ENCODE measurements at regions not wholly inside any gene's neighbourhood (a gene's known extent, or its start where the extent isn't known, plus 50 kb on each side); places are given as distances from the start of the nearest gene placed in this dataset.

DNA sequence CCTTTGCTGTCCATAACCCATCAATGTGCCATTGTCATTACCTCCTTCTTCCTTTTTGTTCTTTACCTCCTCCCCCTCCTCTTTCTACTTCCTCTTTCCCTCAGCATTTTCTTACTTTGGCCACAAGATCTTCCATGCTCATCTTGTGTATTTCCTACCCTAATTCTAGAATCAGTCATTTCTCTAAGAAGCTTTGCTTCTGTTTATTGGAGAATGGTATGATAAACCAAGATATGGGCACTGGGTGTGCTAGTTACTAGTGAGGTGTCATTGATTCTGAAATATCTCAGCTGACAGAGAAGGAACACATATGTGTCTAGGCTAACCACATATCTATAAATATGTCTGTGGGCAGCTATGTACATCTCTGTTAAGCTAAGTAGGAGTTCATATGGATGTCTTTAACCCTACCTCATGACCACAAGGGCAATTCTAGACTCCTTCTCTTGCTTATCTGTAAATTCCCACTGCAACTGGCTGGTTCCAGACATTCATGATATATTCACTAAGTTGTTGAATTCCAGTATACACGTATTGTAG is 2051.3 kb upstream of the CDH9 start:
- no TSS peak for BruUV-seq (replicated peaks)
- no peaks in the 10 kb centered on the region for H3K27me3 Mint-ChIP-seq (ENCODE audit: unreplicated experiment)
- TF ChIP-seq CTCF (IDR thresholded peaks at IDR 0.05; ENCODE audit: unreplicated experiment) = no peak
- CTCF ChIA-PET = no interaction called here
- H3K36me3 Mint-ChIP-seq (ENCODE audit: insufficient read depth, unreplicated experiment) = no peaks in the 10 kb centered on the region
- no peak for DNase-seq
- H3K4me3 Mint-ChIP-seq (ENCODE audit: low read depth, unreplicated experiment) = no peak overlapping the region
- no peak overlapping the region for H3K27ac Mint-ChIP-seq (ENCODE audit: unreplicated experiment)
- peaks cover 3% of the 10 kb centered on the region for H3K9me3 Mint-ChIP-seq (ENCODE audit: low read depth, unreplicated experiment)
- intact Hi-C loops (cut with micrococcal nuclease; ENCODE audit: unreplicated experiment) = no loop called here
- H3K4me1 Mint-ChIP-seq (ENCODE audit: low read depth, unreplicated experiment) = peaks cover 23% of the 10 kb centered on the region

GRCh38 chr5:29085142-29085541 is 2046.8 kb upstream of the CDH9 start:
- no peaks in the 10 kb centered on the region for H3K36me3 Mint-ChIP-seq (ENCODE audit: insufficient read depth, unreplicated experiment)
- H3K27me3 Mint-ChIP-seq (ENCODE audit: unreplicated experiment) = no peaks in the 10 kb centered on the region
- peaks cover 5% of the 10 kb centered on the region for H3K9me3 Mint-ChIP-seq (ENCODE audit: low read depth, unreplicated experiment)
- H3K4me3 Mint-ChIP-seq (ENCODE audit: low read depth, unreplicated experiment) = peak overlapping the region; percentile 15
- no peak for DNase-seq
- TF ChIP-seq CTCF (IDR thresholded peaks at IDR 0.05; ENCODE audit: unreplicated experiment) = no peak
- intact Hi-C loops (cut with micrococcal nuclease; ENCODE audit: unreplicated experiment) = no loop called here
- no TSS peak for BruUV-seq (replicated peaks)
- no peak overlapping the region for H3K27ac Mint-ChIP-seq (ENCODE audit: unreplicated experiment)
- CTCF ChIA-PET = no interaction called here
- H3K4me1 Mint-ChIP-seq (ENCODE audit: low read depth, unreplicated experiment) = peaks cover 11% of the 10 kb centered on the region

DNA sequence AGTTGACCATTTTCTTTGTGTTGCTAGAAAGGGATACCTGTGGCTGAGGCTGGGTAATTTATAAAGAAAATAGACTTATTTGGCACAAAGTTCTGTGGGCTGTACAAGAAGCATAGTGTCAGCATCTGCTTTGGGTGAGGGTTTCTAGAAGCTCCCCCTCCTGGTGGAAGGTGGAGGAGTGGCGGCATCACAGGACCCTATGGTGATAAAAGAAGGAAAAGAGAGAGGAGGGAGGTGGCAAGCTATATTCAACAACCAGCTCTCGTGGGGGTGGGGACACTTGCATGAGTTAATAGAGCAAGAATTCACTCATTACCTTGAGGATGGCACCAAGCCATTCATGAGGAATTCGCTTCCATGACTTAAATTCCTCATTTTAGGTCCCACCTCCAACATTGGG is 2041.4 kb upstream of the CDH9 start:
- Mint-ChIP-seq H3K9me3 (ENCODE audit: low read depth, unreplicated experiment) (peaks cover 2% of the 10 kb centered on the region), H3K27ac (ENCODE audit: unreplicated experiment) (no peak overlapping the region), H3K4me1 (ENCODE audit: low read depth, unreplicated experiment) (peaks cover 9% of the 10 kb centered on the region), H3K27me3 (ENCODE audit: unreplicated experiment) (no peaks in the 10 kb centered on the region), H3K4me3 (ENCODE audit: low read depth, unreplicated experiment) (no peak overlapping the region), H3K36me3 (ENCODE audit: insufficient read depth, unreplicated experiment) (no peaks in the 10 kb centered on the region)
- DNase-seq = peak; percentile 3
- TF ChIP-seq CTCF (IDR thresholded peaks at IDR 0.05; ENCODE audit: unreplicated experiment) = peak; percentile 20
- intact Hi-C loops (cut with micrococcal nuclease; ENCODE audit: unreplicated experiment) = no loop called here
- BruUV-seq (replicated peaks) = no TSS peak
- CTCF ChIA-PET = no interaction called here

- Mint-ChIP-seq H3K27ac (ENCODE audit: unreplicated experiment) (no peak overlapping the region), H3K4me3 (ENCODE audit: low read depth, unreplicated experiment) (no peak overlapping the region), H3K27me3 (ENCODE audit: unreplicated experiment) (no peaks in the 10 kb centered on the region), H3K4me1 (ENCODE audit: low read depth, unreplicated experiment) (peaks cover 8% of the 10 kb centered on the region), H3K9me3 (ENCODE audit: low read depth, unreplicated experiment) (peaks cover 5% of the 10 kb centered on the region), H3K36me3 (ENCODE audit: insufficient read depth, unreplicated experiment) (no peaks in the 10 kb centered on the region)
- intact Hi-C loops (cut with micrococcal nuclease; ENCODE audit: unreplicated experiment) = no loop called here
- TF ChIP-seq CTCF (IDR thresholded peaks at IDR 0.05; ENCODE audit: unreplicated experiment) = no peak
- BruUV-seq (replicated peaks) = no TSS peak
- CTCF ChIA-PET = no interaction called here
- no peak for DNase-seq
Observed at GRCh38 chr5:29077451-29077850, 2039.1 kb upstream of the CDH9 start.

DNA sequence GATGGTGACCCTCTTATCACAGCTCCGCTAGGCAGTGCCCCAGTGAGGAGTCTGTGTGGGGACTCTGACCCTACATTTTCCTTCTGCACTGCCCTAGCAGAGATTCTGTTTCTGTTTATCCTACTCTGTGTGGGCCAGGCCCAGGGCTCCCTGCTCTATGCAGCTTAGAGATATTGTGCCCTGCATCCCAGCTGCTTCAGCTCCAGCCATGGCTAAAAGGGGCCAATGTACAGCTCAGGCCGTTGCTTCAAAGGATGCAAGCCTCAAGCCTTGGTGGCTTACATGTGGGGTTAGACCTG is 2030.7 kb upstream of the CDH9 start:
- TF ChIP-seq CTCF (IDR thresholded peaks at IDR 0.05; ENCODE audit: unreplicated experiment) = no peak
- Mint-ChIP-seq H3K27ac (ENCODE audit: unreplicated experiment) (no peak overlapping the region), H3K27me3 (ENCODE audit: unreplicated experiment) (no peaks in the 10 kb centered on the region), H3K9me3 (ENCODE audit: low read depth, unreplicated experiment) (peaks cover 12% of the 10 kb centered on the region), H3K4me1 (ENCODE audit: low read depth, unreplicated experiment) (peaks cover 24% of the 10 kb centered on the region), H3K4me3 (ENCODE audit: low read depth, unreplicated experiment) (no peak overlapping the region), H3K36me3 (ENCODE audit: insufficient read depth, unreplicated experiment) (no peaks in the 10 kb centered on the region)
- BruUV-seq (replicated peaks) = no TSS peak
- intact Hi-C loops (cut with micrococcal nuclease; ENCODE audit: unreplicated experiment) = no loop called here
- no peak for DNase-seq
- CTCF ChIA-PET = no interaction called here
